ENCODE measurements at regions not wholly inside any gene's neighbourhood (a gene's known extent, or its start where the extent isn't known, plus 50 kb on each side); places are given as distances from the start of the nearest gene placed in this dataset.
"Not testable (repeated sequence)": the region's sequence is repeated elsewhere in the genome, so short reads cannot be mapped to it uniquely, and the experiment has no call there.

DNA sequence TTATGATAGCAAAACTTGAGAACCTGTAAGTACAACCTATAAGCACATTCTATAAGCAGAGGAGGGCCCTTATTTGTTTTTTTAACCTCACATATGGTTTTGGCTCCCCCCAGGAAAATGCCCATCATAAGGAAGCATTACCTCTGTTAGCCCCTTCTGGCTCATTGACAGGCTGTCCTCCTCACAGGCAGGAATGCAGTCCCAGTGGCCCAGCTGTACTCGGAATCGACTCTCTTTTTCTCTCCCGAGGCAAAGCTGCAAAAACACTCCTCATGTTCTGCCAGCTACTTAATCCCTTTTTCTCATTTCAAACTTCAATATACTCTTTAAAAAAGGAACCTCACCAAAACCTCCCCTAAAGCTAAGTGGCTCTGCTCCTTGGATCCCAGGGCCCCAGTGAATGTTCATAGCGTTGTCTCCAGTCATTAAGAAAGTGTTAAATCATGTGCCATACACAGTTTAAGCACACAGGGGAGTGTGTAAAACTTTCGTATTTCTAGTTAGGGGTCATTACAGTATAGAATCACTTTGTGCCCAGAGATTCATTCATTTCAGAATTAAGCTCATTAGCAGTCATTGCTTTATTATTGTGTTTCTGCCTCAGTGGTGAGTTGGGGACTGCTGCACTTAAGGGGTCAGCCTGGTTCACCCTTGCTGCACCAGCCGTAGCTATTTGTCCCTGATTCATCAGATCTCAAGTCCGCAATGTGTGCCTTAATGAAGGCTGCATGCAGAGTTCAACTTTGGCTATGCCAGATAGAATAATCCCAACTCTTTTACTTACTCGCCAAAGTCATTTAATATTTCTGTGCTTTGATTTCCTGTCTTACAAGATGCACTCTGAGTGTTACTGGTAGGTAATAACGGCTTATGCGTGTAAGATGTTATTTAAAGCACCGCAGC is 57.6 kb downstream of the JRKL start:
- DNase-seq = no peak

DNA sequence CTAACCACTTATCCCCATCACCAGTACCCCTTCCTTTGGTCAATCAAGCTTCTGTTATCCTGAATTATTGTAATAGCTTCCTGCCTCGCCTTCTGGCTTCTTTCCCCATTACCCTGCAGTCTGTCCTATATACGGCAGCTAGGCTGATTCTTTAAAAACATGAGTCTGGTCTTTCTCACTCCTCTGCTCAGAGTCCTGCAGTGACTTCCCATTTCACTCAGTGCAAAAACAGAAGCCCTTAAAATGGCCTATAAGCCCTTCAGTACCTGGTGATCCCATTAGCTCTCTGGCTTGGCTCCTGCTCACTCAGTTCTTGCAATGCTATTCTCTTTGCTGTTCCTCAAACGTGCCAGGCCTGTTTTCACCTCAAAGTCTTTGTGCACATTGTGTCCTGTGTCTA is 58.4 kb downstream of the JRKL start:
- DNase-seq = no peak

DNA sequence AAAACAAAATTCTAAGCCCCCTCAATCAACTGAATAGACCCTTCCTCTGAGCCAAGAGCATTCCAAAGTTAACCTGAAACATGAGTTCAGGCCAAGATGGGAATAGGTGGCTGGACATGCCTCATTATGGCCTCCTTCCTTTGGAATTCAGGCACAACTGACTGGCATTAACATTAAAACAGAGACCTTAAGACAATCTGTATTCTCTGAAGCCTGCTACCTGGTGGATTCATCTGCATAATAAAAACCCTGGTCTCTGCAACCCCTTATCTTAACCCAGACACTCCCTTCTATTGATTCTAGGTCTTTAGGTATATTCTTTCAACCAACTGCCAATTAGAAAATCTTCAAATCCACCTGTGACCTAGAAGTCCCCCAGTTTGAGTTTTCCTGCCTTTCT is 66.3 kb downstream of the JRKL start:
- DNase-seq = no peak

DNA sequence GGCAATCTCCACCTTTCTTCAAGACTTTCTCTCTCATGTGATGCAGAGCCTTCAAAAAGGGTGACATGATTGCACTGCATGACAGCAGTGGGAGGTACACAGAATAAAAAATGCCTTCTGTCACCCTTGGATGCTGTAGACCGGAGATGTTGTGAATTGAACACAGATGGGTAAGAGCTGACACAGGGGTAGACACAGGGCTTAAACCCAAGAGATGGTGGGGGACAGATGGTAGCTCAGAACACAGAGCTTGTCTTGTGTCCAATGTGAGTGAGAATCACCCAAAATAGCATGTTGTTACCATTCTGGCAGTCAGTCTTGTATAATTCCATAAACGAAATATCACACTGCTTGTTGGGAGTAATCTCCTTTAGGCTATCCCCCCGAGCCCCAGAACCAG is 69.9 kb downstream of the JRKL start:
- peak; percentile 1 for DNase-seq

DNA sequence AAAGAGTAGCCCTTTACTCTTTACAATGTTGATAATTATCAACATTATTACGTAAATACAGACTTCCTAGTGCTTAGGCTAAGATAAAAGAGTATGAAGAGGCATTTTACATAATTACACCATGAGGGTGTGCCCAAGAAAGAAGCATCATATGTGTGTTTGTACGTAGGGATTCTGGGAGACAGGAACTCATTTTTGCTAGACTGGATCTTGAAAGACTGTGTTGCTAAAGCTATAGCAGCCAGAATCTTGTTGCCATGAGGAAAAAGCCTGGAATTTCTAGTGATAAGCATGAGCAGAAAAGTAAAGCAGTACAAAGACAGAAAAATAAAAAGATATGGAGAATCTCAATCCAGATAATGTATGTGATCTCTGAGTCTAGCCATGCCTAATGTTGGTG is 72.1 kb downstream of the JRKL start:
- no peak for DNase-seq

DNA sequence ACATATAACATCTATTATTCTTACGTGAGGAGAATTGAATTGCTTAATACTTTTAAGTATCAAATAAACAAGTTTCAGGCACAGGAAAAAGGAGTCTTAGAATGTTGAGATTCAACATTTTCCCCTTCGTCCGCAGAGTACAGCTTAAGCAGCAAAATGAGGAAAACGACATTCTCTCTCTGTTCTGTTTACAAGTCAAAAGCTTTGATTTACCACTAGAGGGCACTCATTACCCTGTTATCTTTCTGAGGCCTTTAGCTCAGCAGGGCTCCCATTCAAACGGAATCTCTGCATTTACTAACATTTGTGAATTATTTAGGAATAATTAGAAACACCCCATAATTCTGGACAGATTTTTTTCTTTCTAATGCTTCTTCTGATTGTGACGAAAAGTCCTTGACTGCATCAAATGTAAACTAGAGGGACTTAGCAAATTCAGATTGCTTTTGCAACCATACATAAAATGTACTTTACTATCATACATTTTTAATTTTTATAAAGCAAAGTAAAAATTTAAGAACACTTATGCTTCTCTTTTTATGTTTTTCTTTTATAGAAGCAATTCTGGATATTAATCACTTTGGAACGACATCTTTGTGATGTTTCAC is 75.0 kb downstream of the JRKL start:
- peak; percentile 74 for DNase-seq

DNA sequence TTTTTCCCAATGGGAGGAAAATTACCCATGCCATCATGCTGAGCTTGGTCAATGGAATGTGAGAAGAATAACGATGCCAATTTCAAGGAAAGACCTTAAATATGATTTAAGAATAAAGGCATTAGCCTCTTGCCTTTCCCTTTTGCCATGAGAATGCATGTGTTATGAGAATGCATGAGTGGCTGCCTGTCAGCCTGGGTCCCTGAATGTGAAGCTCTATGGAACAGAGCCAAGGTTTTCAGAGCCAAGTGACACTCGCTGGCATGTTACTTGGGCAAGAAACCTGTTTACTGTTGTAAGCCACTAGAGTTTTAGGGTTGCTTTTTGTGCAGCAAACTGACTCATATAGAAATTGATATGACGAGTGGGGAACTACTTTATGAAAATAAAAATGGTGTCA is 75.7 kb downstream of the JRKL start:
- no peak for DNase-seq

DNA sequence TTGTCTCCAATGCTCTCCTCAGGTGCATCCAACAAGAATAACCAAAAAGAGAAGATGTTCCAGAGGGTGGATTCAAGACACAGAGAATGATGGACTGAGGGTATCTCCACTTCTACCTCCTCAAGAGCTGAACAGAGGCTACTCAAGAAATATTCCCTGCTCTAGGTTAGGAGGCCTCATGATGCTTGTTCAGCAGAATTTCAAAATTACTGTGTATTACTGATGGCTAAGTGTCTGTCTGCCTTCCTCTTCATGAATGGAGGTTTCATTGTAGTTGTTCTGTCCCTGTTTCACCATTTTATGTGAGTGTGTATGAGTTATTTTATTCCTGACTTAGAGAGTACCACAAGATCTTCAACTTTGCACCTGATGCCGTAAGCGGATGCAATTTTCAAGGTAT is 76.8 kb downstream of the JRKL start:
- DNase-seq = no peak

DNA sequence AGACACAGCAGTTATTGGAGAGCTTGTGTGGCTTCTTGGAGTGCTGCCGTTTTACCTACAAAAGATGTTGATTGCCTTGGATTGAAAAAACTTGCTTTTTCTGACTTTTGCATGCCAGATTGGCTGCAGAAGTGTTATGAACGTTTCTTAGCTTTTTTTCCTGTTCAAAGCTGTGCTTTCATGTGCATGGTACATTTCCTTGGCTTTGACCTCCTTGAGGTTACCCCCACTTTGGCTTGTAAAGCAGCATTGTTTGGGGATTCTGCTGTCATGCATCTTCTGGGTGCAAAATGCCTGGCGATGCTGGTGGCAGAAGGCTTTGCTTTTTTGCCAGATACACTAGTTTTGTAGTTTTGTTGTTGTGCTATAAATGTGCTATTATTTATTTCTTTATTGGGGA is 80.0 kb downstream of the JRKL start:
- no peak for DNase-seq

DNA sequence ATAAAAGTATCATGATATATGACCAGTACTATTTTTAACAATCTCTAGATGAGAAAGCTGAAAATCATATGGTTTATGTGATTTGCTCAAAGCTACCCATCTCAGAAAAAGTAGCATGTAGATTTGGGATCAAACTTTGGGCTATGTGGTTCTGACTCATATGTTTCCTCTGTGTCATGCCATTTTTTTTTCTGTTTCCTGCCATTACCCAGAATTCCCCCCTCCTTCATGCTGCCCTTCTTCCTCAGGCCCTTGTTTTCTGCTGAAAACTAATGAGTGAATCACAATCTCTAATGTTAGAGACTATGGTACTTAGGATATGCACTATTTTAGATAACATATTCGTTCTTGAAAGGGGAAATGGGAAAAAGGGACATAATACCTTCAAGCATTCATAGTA is 80.7 kb downstream of the JRKL start:
- DNase-seq = no peak

DNA sequence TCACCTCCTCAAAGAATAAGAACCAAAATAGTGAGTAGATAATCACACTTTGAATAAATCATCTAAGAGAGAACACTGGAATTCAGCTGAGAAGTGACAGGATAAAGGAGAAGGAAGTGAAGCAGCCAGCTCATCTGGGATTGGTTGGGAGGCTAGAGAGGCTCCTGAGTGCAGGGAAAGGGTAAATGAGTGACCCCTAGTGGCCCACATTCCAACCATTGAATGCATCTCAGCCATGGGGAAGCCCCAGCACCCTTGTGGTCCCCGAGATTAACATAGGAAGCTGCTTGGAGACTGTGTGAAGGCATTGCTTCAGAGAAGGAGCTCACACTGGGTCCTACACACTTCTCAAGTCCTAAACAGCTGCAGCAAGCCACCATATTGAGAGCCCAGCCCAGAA is 82.3 kb downstream of the JRKL start:
- DNase-seq = no peak

DNA sequence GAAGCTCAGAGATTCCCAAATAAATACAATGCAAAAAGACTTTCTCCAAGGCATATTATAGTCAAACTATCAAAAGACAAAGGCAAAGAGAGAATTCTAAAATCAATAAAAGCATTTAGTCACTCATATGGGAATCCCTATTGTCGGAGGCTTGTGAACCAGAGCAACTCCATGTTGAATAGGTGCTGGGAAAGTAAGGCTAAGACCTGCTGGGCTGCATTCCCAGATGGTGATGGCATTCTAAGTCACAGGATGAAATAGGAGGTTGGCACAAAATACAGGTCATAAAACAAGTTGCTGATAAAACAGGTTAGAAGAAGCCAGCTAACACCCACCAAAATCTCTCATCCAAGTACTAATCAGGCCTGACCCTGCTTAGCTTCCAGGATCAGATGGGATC is 84.5 kb downstream of the JRKL start:
- no peak for DNase-seq

DNA sequence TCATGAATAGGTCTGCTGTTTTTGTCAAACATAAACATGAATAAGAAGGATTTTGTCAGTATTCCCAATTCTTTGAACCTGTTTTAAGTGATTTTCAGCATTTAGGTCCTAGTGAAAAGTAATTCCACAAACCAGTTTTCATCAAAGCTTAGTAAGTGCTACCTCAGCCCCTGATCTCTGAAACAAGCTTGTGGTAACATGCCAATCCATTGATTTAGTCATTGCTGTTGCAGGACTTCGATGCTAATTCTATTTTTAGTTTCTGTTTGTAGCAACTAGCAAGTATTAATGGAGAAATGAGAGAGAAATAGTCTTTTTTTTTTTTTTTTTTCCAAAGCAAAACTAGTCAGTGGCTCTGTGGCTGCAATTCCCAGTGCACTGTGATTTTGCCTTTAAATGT is 91.4 kb downstream of the JRKL start:
- DNase-seq = no peak

DNA sequence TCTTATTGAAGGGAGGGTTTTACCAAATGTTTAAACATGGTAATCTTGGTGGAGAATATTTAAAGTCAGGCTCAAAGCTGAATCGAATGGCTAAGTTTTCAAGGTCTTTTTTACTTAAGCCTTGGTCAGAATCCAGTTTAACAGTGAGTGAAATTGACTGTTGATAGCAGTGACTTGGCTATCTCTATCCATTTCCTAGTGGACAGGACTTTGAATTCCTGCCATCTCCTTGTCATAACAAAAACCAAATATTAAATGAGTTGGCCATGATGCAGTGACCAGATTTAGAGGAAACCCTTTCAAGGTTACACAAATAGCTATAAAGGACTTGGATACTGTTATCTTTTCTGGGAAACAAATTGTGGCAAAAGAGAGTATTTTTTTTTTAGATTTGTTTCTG is 92.0 kb downstream of the JRKL start:
- no peak for DNase-seq

DNA sequence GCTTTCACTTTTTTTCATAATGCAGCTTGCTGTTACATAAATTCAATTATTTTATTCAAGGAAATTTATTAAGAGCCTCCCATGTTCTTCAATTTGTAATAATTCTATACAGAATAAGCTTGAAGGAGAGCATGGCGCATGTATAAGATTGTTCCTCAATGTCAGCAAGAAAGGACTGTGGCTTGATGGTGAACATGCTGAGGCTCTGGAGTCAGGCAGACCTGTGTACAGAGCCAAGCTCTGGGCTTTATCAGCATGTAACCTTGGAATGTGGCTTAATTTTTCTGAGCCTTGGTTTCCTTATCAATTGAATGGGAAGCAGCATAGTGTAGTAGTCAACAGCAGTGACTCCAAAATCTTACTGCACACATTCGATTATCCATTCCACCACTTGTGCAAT is 92.4 kb downstream of the JRKL start:
- DNase-seq = no peak

DNA sequence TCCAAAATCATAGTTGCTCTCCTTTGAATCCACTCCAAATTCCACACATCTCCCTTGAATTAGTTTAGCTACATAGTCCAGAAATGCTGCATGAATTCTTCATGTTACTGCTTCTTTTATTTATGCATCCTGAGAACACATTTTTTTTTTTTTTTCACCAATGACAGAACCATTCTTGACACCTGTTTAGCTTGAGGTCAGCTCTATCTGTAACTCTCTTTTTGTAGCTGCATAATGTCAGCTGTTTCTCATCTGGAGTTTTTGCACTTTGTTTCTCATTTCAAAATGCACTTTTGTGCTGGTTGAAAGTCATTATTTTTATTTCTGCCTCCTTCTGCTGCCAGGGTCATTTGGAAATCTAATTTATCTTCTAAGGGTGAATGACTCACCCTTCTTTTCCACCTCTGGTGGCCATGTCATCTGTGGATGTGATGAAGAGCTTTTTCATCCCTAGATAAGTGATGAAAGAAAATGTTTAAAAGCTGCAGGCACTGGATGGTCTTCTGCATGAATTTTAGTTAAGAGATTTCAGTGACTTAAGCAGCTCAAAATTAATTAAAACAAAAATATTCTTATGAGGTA is 93.7 kb downstream of the JRKL start:
- DNase-seq = no peak

DNA sequence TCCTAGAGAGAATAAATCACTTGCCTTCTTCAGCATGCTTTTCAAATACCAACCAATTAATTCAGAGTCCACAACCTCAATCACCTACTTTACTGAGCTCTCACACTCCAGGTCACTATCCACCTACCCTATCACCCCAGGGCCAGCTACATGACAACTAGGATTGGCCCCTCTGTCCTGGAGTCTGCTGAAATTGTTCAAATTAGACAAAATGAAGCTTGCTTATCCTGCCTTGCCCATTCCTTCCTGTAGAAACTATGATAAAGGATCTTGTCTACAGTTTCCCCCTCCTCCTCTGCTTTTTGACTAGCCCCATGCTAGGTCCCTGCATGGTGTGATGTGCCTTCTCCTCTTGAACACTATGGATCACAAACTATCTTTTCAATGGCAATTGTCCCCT is 94.5 kb downstream of the JRKL start:
- no peak for DNase-seq

DNA sequence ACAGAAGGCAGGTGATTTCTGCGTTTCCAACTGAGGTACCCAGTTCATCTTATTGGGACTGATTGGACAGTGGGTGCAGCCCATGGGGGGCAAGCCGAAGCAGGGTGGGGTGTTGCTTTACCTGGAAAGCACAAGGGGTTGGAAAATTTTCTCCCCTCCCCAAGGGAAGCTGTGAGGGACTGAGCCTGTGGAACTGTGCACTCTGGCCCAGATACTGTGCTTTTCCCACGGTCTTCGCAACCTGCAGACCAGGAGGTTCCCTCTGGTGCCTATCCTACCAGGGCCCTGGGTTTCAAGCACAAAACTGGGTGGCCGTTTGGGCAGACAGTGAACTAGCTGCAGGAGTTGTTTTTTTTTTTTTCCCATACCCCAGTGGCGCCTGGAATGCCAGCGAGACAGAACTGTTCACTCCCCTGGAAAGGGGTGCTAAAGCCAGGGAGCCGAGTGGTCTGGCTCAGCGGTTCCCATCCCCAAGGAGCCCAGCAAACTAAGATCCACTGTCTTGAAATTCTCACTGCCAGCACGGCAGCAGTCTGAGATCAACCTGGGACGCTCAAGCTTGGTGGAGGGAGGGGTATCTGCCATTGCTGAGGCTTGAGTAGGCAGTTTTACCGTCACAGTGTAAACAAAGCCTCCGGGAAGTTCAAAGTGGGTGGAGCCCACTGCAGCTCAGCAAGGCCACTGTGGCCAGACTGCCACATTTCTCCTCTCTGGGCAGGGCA is 97.2 kb downstream of the JRKL start:
- no peak for DNase-seq

DNA sequence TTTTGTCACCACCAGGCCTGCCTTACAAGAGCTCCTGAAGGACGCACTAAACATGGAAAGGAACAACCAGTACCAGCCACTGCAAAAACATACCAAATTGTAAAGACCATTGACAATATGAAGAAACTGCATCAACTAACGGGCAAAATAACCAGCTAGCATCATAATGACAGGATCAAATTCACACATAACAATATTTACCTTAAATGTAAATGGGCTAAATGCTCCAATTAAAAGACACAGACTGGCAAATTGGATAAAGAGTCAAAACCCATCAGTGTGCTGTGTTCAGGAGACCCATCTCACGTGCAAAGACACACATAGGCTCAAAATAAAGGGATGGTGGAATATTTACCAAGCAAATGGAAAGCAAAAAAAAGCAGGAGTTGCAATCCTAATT is 99.1 kb downstream of the JRKL start:
- not testable (repeated sequence) for DNase-seq

DNA sequence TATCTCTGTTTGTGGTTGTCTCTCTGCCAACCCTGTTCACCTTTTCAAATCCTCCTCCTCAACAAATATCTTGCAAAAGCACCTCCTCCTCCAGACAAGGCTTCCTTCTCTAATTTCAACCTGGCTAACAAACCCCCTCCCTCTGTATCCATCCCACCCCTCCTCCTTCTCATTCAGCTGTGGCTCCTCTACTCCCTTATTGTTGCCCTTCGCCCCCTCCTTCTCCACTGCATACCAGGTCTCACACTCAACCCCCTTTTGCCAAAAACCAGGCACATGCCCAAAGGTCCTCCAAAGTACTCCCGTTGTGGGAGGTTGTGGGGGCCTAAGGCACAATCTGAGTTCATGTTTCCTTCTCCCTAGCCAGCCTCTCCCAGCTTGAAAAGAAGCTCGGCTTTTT is 110.6 kb downstream of the JRKL start:
- no peak for DNase-seq

DNA sequence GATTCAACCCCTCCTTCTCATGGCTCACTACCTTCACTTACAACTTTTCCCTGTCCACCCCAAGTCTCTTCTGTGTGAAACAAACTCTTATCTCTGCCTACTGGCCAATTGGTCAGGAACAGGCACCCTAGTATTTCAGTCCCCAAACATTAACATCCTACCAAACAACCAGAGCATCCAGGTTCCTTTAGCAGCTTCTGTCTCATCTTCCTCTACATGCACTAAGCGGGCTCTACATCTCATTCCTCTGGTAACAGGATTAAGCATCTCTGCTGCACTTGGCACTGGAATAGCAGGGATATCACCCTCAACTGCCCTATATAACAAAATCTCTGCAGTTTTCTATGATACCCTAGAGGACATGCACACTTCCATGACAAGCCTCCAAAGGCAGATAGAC is 116.2 kb downstream of the JRKL start:
- DNase-seq = no peak

DNA sequence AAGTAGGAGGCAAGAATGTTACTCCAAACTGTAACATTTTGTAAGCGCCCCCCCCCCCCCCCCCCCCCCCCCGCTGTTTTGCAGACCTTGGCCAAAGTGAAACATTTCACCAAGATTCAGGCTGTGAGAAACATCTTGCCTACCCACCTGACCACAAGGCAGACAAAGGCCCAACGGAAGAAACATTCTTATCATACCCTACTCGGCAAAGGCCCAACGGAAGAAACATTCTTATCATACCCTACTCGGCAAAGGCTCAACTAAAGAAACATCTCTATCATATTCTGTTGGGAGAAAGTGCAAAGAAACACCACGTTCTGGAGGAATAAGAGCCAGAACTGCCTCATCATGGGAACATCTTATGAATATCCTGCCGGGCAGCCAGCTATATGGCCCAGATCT is 117.1 kb downstream of the JRKL start:
- no peak for DNase-seq

DNA sequence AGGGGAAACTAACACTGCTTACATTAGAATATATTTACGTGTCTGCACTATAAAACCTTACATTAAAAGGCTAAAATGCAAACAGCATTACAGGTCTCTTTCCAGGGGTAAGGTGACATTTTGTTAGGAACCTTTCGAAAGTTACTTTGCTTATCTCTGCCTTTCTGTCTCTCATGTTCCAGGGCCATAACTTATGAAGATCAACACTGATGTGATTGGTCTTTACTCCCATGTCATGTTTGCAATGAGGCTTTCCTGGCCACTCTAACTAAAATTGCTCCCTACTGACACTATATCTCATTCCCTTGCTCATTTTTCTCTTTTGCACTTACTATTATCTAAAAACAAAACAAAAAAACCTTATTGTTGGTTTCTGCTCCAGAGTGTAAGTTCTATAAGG is 119.0 kb downstream of the JRKL start:
- no peak for DNase-seq

DNA sequence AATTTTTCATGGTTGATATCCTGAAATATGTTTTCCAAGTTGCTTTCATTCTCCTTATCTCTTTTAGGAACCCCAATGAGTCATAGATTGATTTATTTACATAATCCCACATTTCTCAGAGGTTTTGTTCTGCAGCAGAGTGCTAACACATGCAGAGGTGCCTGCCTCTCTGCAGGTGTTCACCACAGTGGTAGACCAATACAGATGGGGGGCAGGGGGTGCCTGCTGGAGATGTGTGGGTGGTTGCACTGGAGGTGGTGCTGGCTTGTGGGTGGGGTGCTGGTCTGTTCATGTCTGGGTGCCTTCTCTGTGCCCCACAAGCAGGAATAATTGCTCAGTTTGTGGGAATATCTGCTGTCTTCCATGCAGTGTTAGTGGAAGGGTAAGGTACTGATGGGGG is 131.1 kb downstream of the JRKL start:
- DNase-seq = no peak

All from NCI-H1694 treated with DMSO at 0.1 percent for 48 hours (cell line).